Activated T-cell treated with anti-CD3 and anti-CD28 coated beads, Interleukin-2, amount 50 U/mL, for 24 hours (primary cell): ENCODE measurements at regions not wholly inside any gene's neighbourhood (a gene's known extent, or its start where the extent isn't known, plus 50 kb on each side); places are given as distances from the start of the nearest gene placed in this dataset.

Source experiments
- DNase-seq: peaks from one replicate; pipeline ENCODE4 v3.0.0-alpha.2; 2020
- H3K27ac Mint-ChIP-seq: 2 replicates; pipeline ENCODE4 v1.8.0; 2020; ENCODE audit warnings: mild to moderate bottlenecking, mixed read lengths
- H3K27me3 Mint-ChIP-seq: 2 replicates; pipeline ENCODE4 v1.8.0; 2020; ENCODE audit warnings: mixed read lengths
- H3K36me3 Mint-ChIP-seq: 2 replicates; pipeline ENCODE4 v1.8.0; 2020; ENCODE audit warnings: low read depth, mixed read lengths
- H3K4me1 Mint-ChIP-seq: 2 replicates; pipeline ENCODE4 v1.8.0; 2020; ENCODE audit warnings: low read depth, mixed read lengths
- H3K4me3 Mint-ChIP-seq: 2 replicates; pipeline ENCODE4 v1.8.0; 2020; ENCODE audit warnings: mild to moderate bottlenecking, moderate library complexity, mixed read lengths
- H3K9me3 Mint-ChIP-seq: 2 replicates; pipeline ENCODE4 v1.8.0; 2020; ENCODE audit warnings: mixed read lengths

DNA sequence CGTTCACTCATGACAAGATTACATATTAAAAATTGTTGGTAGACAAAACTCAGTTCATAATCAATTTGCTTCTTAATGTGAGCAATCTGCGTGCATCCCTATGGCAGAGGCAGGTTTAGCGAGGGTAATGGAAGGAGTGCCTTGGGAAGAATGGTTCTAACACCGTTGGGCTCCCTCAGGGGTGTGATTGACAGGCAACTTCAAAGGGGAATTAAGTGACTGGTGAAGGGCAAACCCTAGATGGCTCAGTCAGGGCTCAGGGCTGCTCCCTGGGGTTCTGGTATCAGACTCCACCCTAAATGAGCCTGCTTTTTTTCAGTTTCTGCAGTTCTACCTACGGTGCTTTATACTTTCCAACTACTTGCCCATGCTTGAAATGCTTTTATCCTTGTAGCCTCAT, 419.5 kb upstream of the CELF4 start:
- Mint-ChIP-seq H3K4me3 (no peak overlapping the region), H3K9me3 (no peaks in the 10 kb centered on the region), H3K4me1 (no peaks in the 10 kb centered on the region), H3K27me3 (no peaks in the 10 kb centered on the region), H3K36me3 (no peaks in the 10 kb centered on the region), H3K27ac (no peak overlapping the region)
- DNase-seq = no peak

- Mint-ChIP-seq H3K4me3 (no peak overlapping the region), H3K27me3 (no peaks in the 10 kb centered on the region), H3K4me1 (no peaks in the 10 kb centered on the region), H3K27ac (no peak overlapping the region), H3K9me3 (peaks cover 6% of the 10 kb centered on the region), H3K36me3 (no peaks in the 10 kb centered on the region)
- DNase-seq = no peak
These were observed 415.0 kb upstream of the CELF4 start for GRCh38 chr18:37980556-37980955.

GRCh38 chr18:37975446-37975845, 409.8 kb upstream of the CELF4 start:
- Mint-ChIP-seq H3K27ac (no peak overlapping the region), H3K4me3 (no peak overlapping the region), H3K27me3 (no peaks in the 10 kb centered on the region), H3K4me1 (no peaks in the 10 kb centered on the region), H3K36me3 (no peaks in the 10 kb centered on the region), H3K9me3 (peaks cover 11% of the 10 kb centered on the region)
- no peak for DNase-seq

- DNase-seq = no peak
- Mint-ChIP-seq H3K9me3 (peaks cover 11% of the 10 kb centered on the region), H3K27ac (no peak overlapping the region), H3K4me1 (no peaks in the 10 kb centered on the region), H3K27me3 (no peaks in the 10 kb centered on the region), H3K36me3 (no peaks in the 10 kb centered on the region), H3K4me3 (no peak overlapping the region)
These were observed 401.7 kb upstream of the CELF4 start for GRCh38 chr18:37967261-37967660.

DNA sequence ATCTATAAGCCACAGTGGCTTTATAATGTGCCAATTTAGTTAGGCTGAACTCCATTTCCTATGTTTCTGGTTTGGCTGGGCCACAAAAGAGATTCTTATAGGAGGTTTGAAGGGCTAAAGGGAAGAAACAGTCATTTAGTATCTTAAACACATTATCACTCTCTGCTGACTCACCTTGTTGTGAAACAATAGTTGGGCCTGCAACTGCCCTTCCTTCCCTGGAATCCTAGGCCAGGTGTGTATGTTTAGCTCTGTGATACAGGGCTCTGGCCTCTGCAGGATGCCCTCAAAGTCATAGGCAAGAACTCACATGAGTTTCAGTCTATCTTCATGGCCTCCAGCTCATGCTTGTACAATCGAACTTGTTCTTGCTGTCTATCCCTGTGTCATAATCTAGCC, 400.0 kb upstream of the CELF4 start:
- DNase-seq = no peak
- H3K27me3 Mint-ChIP-seq = no peaks in the 10 kb centered on the region
- no peak overlapping the region for H3K4me3 Mint-ChIP-seq
- peaks cover 15% of the 10 kb centered on the region for H3K9me3 Mint-ChIP-seq
- H3K4me1 Mint-ChIP-seq = no peaks in the 10 kb centered on the region
- H3K27ac Mint-ChIP-seq = no peak overlapping the region
- no peaks in the 10 kb centered on the region for H3K36me3 Mint-ChIP-seq

DNA sequence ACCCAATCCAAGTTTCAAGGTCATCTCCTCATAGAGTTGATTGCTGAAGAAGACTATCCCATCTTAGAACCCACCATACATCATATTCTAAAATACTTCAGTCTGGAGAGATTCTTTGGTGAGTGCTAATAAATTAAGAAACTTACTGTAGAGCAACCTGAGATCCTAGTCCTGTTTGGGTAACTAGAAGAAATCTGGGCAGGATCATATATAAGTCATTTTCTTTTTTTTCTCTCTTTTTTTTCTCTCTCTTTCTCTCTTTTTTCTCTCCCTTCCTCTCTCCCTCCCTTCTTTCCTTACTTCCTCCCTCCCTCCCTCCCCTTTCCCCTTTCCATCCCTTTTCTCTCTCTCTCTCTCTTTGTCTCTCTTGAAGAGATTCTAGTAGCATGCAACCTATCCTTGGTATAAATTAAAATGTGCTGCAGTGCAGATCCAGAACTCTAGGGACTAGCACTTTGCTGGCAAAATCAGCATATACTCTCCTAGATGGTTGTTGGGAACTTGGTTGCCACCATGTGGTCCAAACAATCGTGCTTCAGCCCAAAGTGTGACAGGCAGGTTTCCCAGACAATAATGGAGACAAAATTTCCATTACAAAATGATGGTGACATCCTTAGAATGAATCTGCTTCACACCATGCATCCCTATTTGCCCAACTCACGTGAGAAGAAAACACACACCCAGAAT, 399.4 kb upstream of the CELF4 start:
- Mint-ChIP-seq H3K4me3 (no peak overlapping the region), H3K4me1 (no peaks in the 10 kb centered on the region), H3K27me3 (no peaks in the 10 kb centered on the region), H3K9me3 (peaks cover 13% of the 10 kb centered on the region), H3K36me3 (no peaks in the 10 kb centered on the region), H3K27ac (no peak overlapping the region)
- DNase-seq = no peak

DNA sequence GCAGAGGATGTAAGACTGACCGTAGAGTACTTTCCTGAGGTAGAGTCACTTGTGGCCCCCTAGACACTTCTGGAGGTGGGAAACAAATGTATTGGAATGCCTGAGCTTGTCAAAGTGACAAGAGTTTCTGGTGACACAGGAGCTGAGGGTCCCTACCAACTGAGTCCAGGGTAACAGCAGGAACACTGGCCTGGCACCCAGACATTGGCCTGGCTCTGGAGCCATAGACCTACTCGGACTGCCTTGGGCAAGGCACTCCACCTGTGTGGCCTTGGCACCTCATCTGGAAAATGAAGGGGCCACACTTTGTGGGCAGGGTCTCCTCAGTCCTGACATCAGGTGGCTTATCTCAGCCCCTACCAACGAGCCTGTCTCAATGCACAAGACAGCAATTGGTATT, 398.2 kb upstream of the CELF4 start:
- Mint-ChIP-seq H3K27me3 (no peaks in the 10 kb centered on the region), H3K9me3 (peaks cover 13% of the 10 kb centered on the region), H3K27ac (no peak overlapping the region), H3K4me3 (no peak overlapping the region), H3K4me1 (no peaks in the 10 kb centered on the region), H3K36me3 (no peaks in the 10 kb centered on the region)
- no peak for DNase-seq

GRCh38 chr18:37962316-37962966, 396.8 kb upstream of the CELF4 start:
- H3K9me3 Mint-ChIP-seq = peaks cover 11% of the 10 kb centered on the region
- H3K4me3 Mint-ChIP-seq = no peak overlapping the region
- H3K36me3 Mint-ChIP-seq = no peaks in the 10 kb centered on the region
- DNase-seq = no peak
- H3K4me1 Mint-ChIP-seq = no peaks in the 10 kb centered on the region
- H3K27ac Mint-ChIP-seq = no peak overlapping the region
- H3K27me3 Mint-ChIP-seq = no peaks in the 10 kb centered on the region

DNA sequence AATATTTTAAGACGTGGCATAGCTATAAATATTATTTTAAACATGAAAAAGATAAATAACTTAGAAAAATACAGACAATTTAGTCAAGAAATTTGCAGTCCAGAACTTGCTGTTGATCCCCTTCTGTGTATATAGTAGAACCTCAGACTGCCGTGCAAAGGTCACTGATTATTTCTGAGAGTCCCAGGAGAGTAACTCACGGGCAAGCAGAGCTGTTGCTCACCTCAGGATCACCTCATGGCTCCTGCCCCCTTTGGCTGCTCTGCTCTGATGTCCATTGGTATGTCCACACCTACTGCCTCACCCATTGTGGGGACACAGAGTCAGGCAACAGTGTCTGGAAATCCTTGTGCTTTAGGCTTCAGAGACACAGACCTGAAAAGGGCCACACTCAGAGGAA, 392.9 kb upstream of the CELF4 start:
- Mint-ChIP-seq H3K27me3 (no peaks in the 10 kb centered on the region), H3K9me3 (peaks cover 8% of the 10 kb centered on the region), H3K4me3 (no peak overlapping the region), H3K27ac (no peak overlapping the region), H3K36me3 (no peaks in the 10 kb centered on the region), H3K4me1 (no peaks in the 10 kb centered on the region)
- no peak for DNase-seq

GRCh38 chr18:37956902-37957301, 391.3 kb upstream of the CELF4 start:
- Mint-ChIP-seq H3K9me3 (peaks cover 4% of the 10 kb centered on the region), H3K4me1 (no peaks in the 10 kb centered on the region), H3K27me3 (no peaks in the 10 kb centered on the region), H3K36me3 (no peaks in the 10 kb centered on the region), H3K27ac (no peak overlapping the region), H3K4me3 (no peak overlapping the region)
- DNase-seq = no peak

DNA sequence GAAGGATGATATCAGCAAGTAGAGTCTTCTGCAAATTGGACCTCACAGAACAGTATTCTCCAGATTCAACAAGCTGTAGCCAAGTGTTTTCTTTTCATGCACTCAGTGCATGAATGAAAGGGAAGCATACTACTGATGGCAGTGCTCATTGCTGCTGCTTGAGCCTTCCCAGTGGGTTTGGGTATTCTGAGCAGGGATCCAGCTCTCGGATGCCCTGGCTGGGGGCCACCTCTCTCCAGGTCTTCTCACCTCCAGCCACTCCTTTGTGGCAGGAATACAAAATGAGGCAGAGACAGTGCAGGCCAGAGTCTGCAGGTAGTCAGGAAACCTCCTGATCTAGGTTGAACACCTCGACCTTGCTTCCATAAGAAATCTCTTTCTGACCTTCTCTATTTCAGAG, 390.4 kb upstream of the CELF4 start:
- no peaks in the 10 kb centered on the region for H3K36me3 Mint-ChIP-seq
- no peak for DNase-seq
- no peaks in the 10 kb centered on the region for H3K27me3 Mint-ChIP-seq
- no peaks in the 10 kb centered on the region for H3K4me1 Mint-ChIP-seq
- peaks cover 6% of the 10 kb centered on the region for H3K9me3 Mint-ChIP-seq
- H3K27ac Mint-ChIP-seq = no peak overlapping the region
- no peak overlapping the region for H3K4me3 Mint-ChIP-seq

DNA sequence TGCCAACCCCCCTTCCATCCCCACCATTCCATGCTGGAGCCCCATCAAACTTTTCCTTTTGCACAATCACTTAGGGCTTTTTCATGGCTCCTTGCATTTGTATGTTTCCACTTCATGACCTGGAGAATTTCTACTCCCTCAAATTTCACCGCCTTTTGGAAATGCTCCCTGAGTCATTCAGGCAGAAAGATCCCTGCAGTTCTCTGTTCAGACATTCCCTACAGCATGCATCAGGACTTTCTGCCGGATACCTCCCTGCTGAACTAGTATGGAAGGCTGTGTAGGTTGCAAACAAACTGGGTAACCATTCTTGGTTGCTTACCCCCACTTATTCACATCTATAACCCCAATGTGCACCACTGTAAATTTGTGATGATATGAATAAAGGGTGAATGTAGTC, 389.6 kb upstream of the CELF4 start:
- Mint-ChIP-seq H3K4me3 (no peak overlapping the region), H3K9me3 (peaks cover 4% of the 10 kb centered on the region), H3K4me1 (no peaks in the 10 kb centered on the region), H3K27ac (no peak overlapping the region), H3K27me3 (no peaks in the 10 kb centered on the region), H3K36me3 (no peaks in the 10 kb centered on the region)
- no peak for DNase-seq

GRCh38 chr18:37953876-37954275, 388.3 kb upstream of the CELF4 start:
- Mint-ChIP-seq H3K36me3 (no peaks in the 10 kb centered on the region), H3K9me3 (peaks cover 4% of the 10 kb centered on the region), H3K4me3 (no peak overlapping the region), H3K27ac (no peak overlapping the region), H3K4me1 (no peaks in the 10 kb centered on the region), H3K27me3 (no peaks in the 10 kb centered on the region)
- no peak for DNase-seq

DNA sequence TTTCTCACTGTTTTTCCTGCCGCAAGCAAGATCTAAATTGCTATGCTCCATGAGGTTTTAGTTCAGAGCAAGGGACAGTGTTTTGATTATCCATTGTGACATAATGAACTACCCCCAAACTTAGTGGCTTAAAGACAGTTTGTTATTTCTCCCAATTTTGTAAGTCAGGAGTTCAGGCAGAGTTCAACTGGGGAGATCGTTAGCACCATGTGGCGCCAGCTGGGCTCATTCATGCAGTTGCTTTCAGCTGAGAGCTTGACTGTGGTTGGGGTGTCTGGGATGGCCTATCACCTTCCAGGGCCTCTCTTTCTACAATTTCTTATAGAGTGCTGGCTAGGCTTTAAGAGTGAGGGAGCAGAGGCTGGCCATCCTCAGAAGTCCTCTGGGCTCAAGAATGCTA, 382.9 kb upstream of the CELF4 start:
- no peaks in the 10 kb centered on the region for H3K36me3 Mint-ChIP-seq

GRCh38 chr18:37946324-37946723, 380.7 kb upstream of the CELF4 start:
- Mint-ChIP-seq H3K36me3 (no peaks in the 10 kb centered on the region), H3K27me3 (no peaks in the 10 kb centered on the region), H3K27ac (no peak overlapping the region), H3K9me3 (peaks cover 3% of the 10 kb centered on the region), H3K4me1 (no peaks in the 10 kb centered on the region), H3K4me3 (no peak overlapping the region)
- DNase-seq = no peak

More for the DNA sequence above, 382.9 kb upstream of the CELF4 start:
- H3K27me3 Mint-ChIP-seq = no peaks in the 10 kb centered on the region
- no peak overlapping the region for H3K4me3 Mint-ChIP-seq
- peaks cover 8% of the 10 kb centered on the region for H3K9me3 Mint-ChIP-seq
- DNase-seq = no peak
- no peak overlapping the region for H3K27ac Mint-ChIP-seq
- H3K4me1 Mint-ChIP-seq = no peaks in the 10 kb centered on the region
